ENCODE measurements at regions not wholly inside any gene's neighbourhood (a gene's known extent, or its start where the extent isn't known, plus 50 kb on each side); places are given as distances from the start of the nearest gene placed in this dataset.

- no peak overlapping the region for H2AFZ ChIP-seq
- H3K36me3 ChIP-seq (replicated peaks; ENCODE audit: insufficient read depth, low read depth): no peaks in the 10 kb centered on the region
- H3K4me2 ChIP-seq: no peak overlapping the region
- H3K9me3 ChIP-seq (ENCODE audit: low read depth): no peaks in the 10 kb centered on the region
- H3K79me2 ChIP-seq: no peaks in the 10 kb centered on the region
- H4K20me1 ChIP-seq (ENCODE audit: insufficient read depth, poor library complexity, severe bottlenecking): no peaks in the 10 kb centered on the region
- H3K9me2 ChIP-seq (replicated peaks; ENCODE audit: insufficient read depth): no peaks in the 10 kb centered on the region
- H3K4me1 ChIP-seq (ENCODE audit: insufficient read depth): no peaks in the 10 kb centered on the region
- no peak for DNase-seq (ENCODE audit: low spot score)
- no peak overlapping the region for H3K4me3 ChIP-seq
- TF ChIP-seq EZH2 (IDR thresholded peaks at IDR 0.05; ENCODE audit: borderline replicate concordance) (no peak), EZH2phosphoT487 (IDR thresholded peaks at IDR 0.05; ENCODE audit: low read depth, severe bottlenecking, unreplicated experiment) (no peak), CTCF (IDR thresholded peaks at IDR 0.05; ENCODE audit: poor library complexity) (no peak)
- no peak overlapping the region for H3K27ac ChIP-seq
- no peaks in the 10 kb centered on the region for H3K27me3 ChIP-seq
- WGBS (ENCODE audit: low lambda C conversion rate, missing lambda C conversion rate): 57% methylated on average over 3 of the region's 3 CpGs
Measured at GRCh38 chr7:104264285-104264684, 56.5 kb upstream of the ORC5 start.

GRCh38 chr7:104267701-104268368, 60.0 kb upstream of the ORC5 start:
- no peak overlapping the region for H3K4me2 ChIP-seq
- H3K9me2 ChIP-seq (replicated peaks; ENCODE audit: insufficient read depth): no peaks in the 10 kb centered on the region
- H2AFZ ChIP-seq: no peak overlapping the region
- no peaks in the 10 kb centered on the region for H3K79me2 ChIP-seq
- H4K20me1 ChIP-seq (ENCODE audit: insufficient read depth, poor library complexity, severe bottlenecking): no peaks in the 10 kb centered on the region
- no peaks in the 10 kb centered on the region for H3K4me1 ChIP-seq (ENCODE audit: insufficient read depth)
- 59% methylated on average over 3 of the region's 3 CpGs for WGBS (ENCODE audit: low lambda C conversion rate, missing lambda C conversion rate)
- H3K27me3 ChIP-seq: peaks cover 3% of the 10 kb centered on the region
- no peaks in the 10 kb centered on the region for H3K9me3 ChIP-seq (ENCODE audit: low read depth)
- TF ChIP-seq EZH2 (IDR thresholded peaks at IDR 0.05; ENCODE audit: borderline replicate concordance) (no peak), EZH2phosphoT487 (IDR thresholded peaks at IDR 0.05; ENCODE audit: low read depth, severe bottlenecking, unreplicated experiment) (no peak), CTCF (IDR thresholded peaks at IDR 0.05; ENCODE audit: poor library complexity) (peak; percentile 50)
- no peak overlapping the region for H3K27ac ChIP-seq
- H3K4me3 ChIP-seq: no peak overlapping the region
- H3K36me3 ChIP-seq (replicated peaks; ENCODE audit: insufficient read depth, low read depth): no peaks in the 10 kb centered on the region
- no peak for DNase-seq (ENCODE audit: low spot score)

- H3K9me3 ChIP-seq (ENCODE audit: low read depth): no peaks in the 10 kb centered on the region
- H2AFZ ChIP-seq: no peak overlapping the region
- DNase-seq (ENCODE audit: low spot score): no peak
- H3K9me2 ChIP-seq (replicated peaks; ENCODE audit: insufficient read depth): no peaks in the 10 kb centered on the region
- H3K4me3 ChIP-seq: no peak overlapping the region
- H4K20me1 ChIP-seq (ENCODE audit: insufficient read depth, poor library complexity, severe bottlenecking): no peaks in the 10 kb centered on the region
- H3K79me2 ChIP-seq: no peaks in the 10 kb centered on the region
- H3K4me2 ChIP-seq: no peak overlapping the region
- WGBS (ENCODE audit: low lambda C conversion rate, missing lambda C conversion rate): 37% methylated on average over 2 of the region's 2 CpGs
- no peaks in the 10 kb centered on the region for H3K36me3 ChIP-seq (replicated peaks; ENCODE audit: insufficient read depth, low read depth)
- TF ChIP-seq EZH2phosphoT487 (IDR thresholded peaks at IDR 0.05; ENCODE audit: low read depth, severe bottlenecking, unreplicated experiment) (no peak), EZH2 (IDR thresholded peaks at IDR 0.05; ENCODE audit: borderline replicate concordance) (no peak), CTCF (IDR thresholded peaks at IDR 0.05; ENCODE audit: poor library complexity) (no peak)
- H3K27ac ChIP-seq: no peak overlapping the region
- H3K4me1 ChIP-seq (ENCODE audit: insufficient read depth): no peaks in the 10 kb centered on the region
- H3K27me3 ChIP-seq: peaks cover 3% of the 10 kb centered on the region
Measured at GRCh38 chr7:104271948-104272347, 56.5 kb upstream of the LHFPL3 start.

Data from hepatocyte (in vitro differentiated cells).